HG03064 (cell line): ENCODE measurements at regions not wholly inside any gene's neighbourhood (a gene's known extent, or its start where the extent isn't known, plus 50 kb on each side); places are given as distances from the start of the nearest gene placed in this dataset.
"Not testable (repeated sequence)": the region's sequence is repeated elsewhere in the genome, so short reads cannot be mapped to it uniquely, and the experiment has no call there.

Experiments used
- ATAC-seq: cut with Tn5 transposase; IDR thresholded peaks from one replicate; pipeline ENCODE4 v1.9.1; 2021; ENCODE audit warnings: low read depth; ENCODE audit not compliant: unreplicated experiment

GRCh38 chr6:11891547-11891946 lies 112.9 kb upstream of the ADTRP start:
- no peak for ATAC-seq

GRCh38 chr6:11890849-11891248 lies 112.2 kb upstream of the ADTRP start:
- ATAC-seq: no peak

- no peak for ATAC-seq
Measured at GRCh38 chr6:11890209-11890608, 111.6 kb upstream of the ADTRP start.

- no peak for ATAC-seq
Measured at GRCh38 chr6:11889572-11889971, 111.0 kb upstream of the ADTRP start.

- no peak for ATAC-seq
Measured at GRCh38 chr6:11888727-11889126, 110.1 kb upstream of the ADTRP start.

- no peak for ATAC-seq
Measured at GRCh38 chr6:11885159-11885558, 106.6 kb upstream of the ADTRP start.

GRCh38 chr6:11883471-11883870 lies 104.9 kb upstream of the ADTRP start:
- not testable (repeated sequence) for ATAC-seq

GRCh38 chr6:11880156-11880555 lies 101.6 kb upstream of the ADTRP start:
- not testable (repeated sequence) for ATAC-seq

- no peak for ATAC-seq
Measured at GRCh38 chr6:11878735-11879134, 100.1 kb upstream of the ADTRP start.

GRCh38 chr6:11878029-11878428 lies 99.4 kb upstream of the ADTRP start:
- ATAC-seq: no peak

- no peak for ATAC-seq
Measured at GRCh38 chr6:11876934-11877433, 98.4 kb upstream of the ADTRP start.

- ATAC-seq: no peak
Measured at GRCh38 chr6:11875325-11876109, 96.9 kb upstream of the ADTRP start.

- no peak for ATAC-seq
Measured at GRCh38 chr6:11869672-11870340, 91.2 kb upstream of the ADTRP start.

- ATAC-seq: no peak
Measured at GRCh38 chr6:11868392-11868791, 89.8 kb upstream of the ADTRP start.

GRCh38 chr6:11865680-11866300 lies 87.2 kb upstream of the ADTRP start:
- ATAC-seq: no peak

GRCh38 chr6:11858439-11858838 lies 79.8 kb upstream of the ADTRP start:
- no peak for ATAC-seq

GRCh38 chr6:11855743-11856142 lies 77.1 kb upstream of the ADTRP start:
- ATAC-seq: no peak

GRCh38 chr6:11854408-11855165 lies 76.0 kb upstream of the ADTRP start:
- no peak for ATAC-seq

- ATAC-seq: no peak
Measured at GRCh38 chr6:11853678-11854407, 75.2 kb upstream of the ADTRP start.

- no peak for ATAC-seq
Measured at GRCh38 chr6:11852061-11852651, 73.6 kb upstream of the ADTRP start.
